ENCODE measurements at regions not wholly inside any gene's neighbourhood (a gene's known extent, or its start where the extent isn't known, plus 50 kb on each side); places are given as distances from the start of the nearest gene placed in this dataset.

DNA sequence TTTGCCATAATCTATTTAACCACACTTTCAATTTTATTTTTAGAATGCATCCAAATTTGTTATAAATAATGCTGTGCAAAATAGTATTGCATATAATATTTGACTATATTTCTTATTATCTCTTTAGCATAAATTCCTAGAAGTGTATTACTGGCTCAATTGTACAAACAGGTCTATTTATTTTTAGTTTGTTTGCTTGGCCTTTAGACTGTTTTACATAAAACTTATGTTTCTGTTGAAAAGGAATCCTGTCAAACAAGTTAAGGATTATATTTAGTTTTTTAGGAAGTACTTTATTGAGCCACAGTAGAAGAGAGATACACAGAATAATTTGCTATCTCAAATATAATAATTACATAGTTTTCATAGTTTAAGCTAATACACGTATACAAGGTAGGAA is 413.8 kb downstream of the GBA3 start:
- TF ChIP-seq TBP (CRISPR knock-in tag; IDR thresholded peaks at IDR 0.05) (no peak), CTCF (CRISPR knock-in tag; IDR thresholded peaks at IDR 0.05) (no peak), YY1 (IDR thresholded peaks at IDR 0.05; ENCODE audit: insufficient read depth, insufficient replicate concordance, low read depth, low read length) (no peak), GFI1 (CRISPR knock-in tag; IDR thresholded peaks at IDR 0.05; ENCODE audit: borderline replicate concordance) (no peak), ZBTB39 (CRISPR knock-in tag; IDR thresholded peaks at IDR 0.05) (no peak), SUZ12 (IDR thresholded peaks at IDR 0.05; ENCODE audit: low read depth, low read length) (no peak), RAD21 (CRISPR knock-in tag; IDR thresholded peaks at IDR 0.05) (no peak), NFAT5 (CRISPR knock-in tag; IDR thresholded peaks at IDR 0.05) (no peak), MAX (IDR thresholded peaks at IDR 0.05) (no peak), POLR2A (IDR thresholded peaks at IDR 0.05; ENCODE audit: insufficient read depth in 1 of 2, low read depth in 2 of 2, low read length in 2 of 2) (no peak), ZNF766 (CRISPR knock-in tag; IDR thresholded peaks at IDR 0.05; ENCODE audit: borderline replicate concordance) (no peak), ZNF644 (CRISPR knock-in tag; IDR thresholded peaks at IDR 0.05; ENCODE audit: low read depth) (no peak)
- TF ChIP-seq, protein P1, sequence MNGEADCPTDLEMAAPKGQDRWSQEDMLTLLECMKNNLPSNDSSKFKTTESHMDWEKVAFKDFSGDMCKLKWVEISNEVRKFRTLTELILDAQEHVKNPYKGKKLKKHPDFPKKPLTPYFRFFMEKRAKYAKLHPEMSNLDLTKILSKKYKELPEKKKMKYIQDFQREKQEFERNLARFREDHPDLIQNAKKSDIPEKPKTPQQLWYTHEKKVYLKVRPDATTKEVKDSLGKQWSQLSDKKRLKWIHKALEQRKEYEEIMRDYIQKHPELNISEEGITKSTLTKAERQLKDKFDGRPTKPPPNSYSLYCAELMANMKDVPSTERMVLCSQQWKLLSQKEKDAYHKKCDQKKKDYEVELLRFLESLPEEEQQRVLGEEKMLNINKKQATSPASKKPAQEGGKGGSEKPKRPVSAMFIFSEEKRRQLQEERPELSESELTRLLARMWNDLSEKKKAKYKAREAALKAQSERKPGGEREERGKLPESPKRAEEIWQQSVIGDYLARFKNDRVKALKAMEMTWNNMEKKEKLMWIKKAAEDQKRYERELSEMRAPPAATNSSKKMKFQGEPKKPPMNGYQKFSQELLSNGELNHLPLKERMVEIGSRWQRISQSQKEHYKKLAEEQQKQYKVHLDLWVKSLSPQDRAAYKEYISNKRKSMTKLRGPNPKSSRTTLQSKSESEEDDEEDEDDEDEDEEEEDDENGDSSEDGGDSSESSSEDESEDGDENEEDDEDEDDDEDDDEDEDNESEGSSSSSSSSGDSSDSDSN (CRISPR knock-in tag; IDR thresholded peaks at IDR 0.05), result no peak
- TF ChIP-seq, protein P2, sequence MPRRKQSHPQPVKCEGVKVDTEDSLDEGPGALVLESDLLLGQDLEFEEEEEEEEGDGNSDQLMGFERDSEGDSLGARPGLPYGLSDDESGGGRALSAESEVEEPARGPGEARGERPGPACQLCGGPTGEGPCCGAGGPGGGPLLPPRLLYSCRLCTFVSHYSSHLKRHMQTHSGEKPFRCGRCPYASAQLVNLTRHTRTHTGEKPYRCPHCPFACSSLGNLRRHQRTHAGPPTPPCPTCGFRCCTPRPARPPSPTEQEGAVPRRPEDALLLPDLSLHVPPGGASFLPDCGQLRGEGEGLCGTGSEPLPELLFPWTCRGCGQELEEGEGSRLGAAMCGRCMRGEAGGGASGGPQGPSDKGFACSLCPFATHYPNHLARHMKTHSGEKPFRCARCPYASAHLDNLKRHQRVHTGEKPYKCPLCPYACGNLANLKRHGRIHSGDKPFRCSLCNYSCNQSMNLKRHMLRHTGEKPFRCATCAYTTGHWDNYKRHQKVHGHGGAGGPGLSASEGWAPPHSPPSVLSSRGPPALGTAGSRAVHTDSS (CRISPR knock-in tag; conservative IDR thresholded peaks at IDR 0.05), result no peak

All from HepG2 (cell line).